PC-3 (cell line): ENCODE measurements at regions not wholly inside any gene's neighbourhood (a gene's known extent, or its start where the extent isn't known, plus 50 kb on each side); places are given as distances from the start of the nearest gene placed in this dataset.

ENCODE experiments used
- ATAC-seq: fragments of 200-7000 bp; cut with Tn5 transposase; 2 replicates; pipeline ENCODE4 v1.9.1; 2020; ENCODE audit warnings: mild to moderate bottlenecking, moderate library complexity
- BruUV-seq: library from RNA; stranded (reverse); fragments of 400-500 nt; replicated peaks from 2 replicates; lab custom pipeline; 2021; lab: Mats Ljungman, UMichigan
- CTCF ChIA-PET: fragments of 300-600 bp; sonication (Branson Sonifier 250); formaldehyde crosslinking; loops from one replicate; lab custom pipeline; 2022; ENCODE audit warnings: antibody characterized with exemption; lab: Charles Lee
- POLR2A ChIA-PET: fragments of 300-600 bp; sonication (Branson Sonifier 250); formaldehyde crosslinking; loops from one replicate; lab custom pipeline; 2022; ENCODE audit warnings: antibody characterized with exemption; ENCODE audit not compliant: unreplicated experiment; lab: Charles Lee
- DNase-seq: peaks from one replicate; pipeline ENCODE4 v3.0.0-alpha.2; 2015
- H2AFZ ChIP-seq: fragments of 300-600 bp; sonication (generic); 2 replicates; pipeline ENCODE4 v1.6.0; 2016; ENCODE audit warnings: antibody characterized with exemption, low read length
- H3F3A ChIP-seq: fragments of 300-600 bp; sonication (generic); one replicate; pipeline ENCODE4 v1.6.0; 2017; ENCODE audit warnings: antibody characterized with exemption, low read length, control low read depth, mild to moderate bottlenecking; ENCODE audit not compliant: unreplicated experiment
- H3K27ac ChIP-seq: fragments of 300-600 bp; sonication (generic); 2 replicates; pipeline ENCODE4 v1.5.1; 2016; ENCODE audit warnings: mild to moderate bottlenecking, low read length
- H3K27me3 ChIP-seq: fragments of 300-600 bp; sonication (generic); 2 replicates; pipeline ENCODE4 v1.6.1; 2016; ENCODE audit warnings: low read length, mixed read lengths
- H3K36me3 ChIP-seq: fragments of 300-600 bp; sonication (generic); 2 replicates; pipeline ENCODE4 v1.6.1; 2016; ENCODE audit warnings: low read depth, mixed run types, low read length, mixed read lengths
- H3K4me1 ChIP-seq: fragments of 300-600 bp; sonication (generic); 2 replicates; pipeline ENCODE4 v1.5.1; 2016; ENCODE audit warnings: low read length; ENCODE audit not compliant: insufficient read depth
- H3K4me2 ChIP-seq: fragments of 300-600 bp; sonication (generic); 2 replicates; pipeline ENCODE4 v1.6.0; 2016; ENCODE audit warnings: low read length
- H3K4me3 ChIP-seq: fragments of 300-600 bp; sonication (generic); 2 replicates; pipeline ENCODE4 v1.5.1; 2016; ENCODE audit warnings: mild to moderate bottlenecking, low read length, mixed read lengths
- H3K79me2 ChIP-seq: fragments of 300-600 bp; sonication (generic); 2 replicates; pipeline ENCODE4 v1.6.1; 2017; ENCODE audit warnings: low read length, mixed read lengths
- H3K9ac ChIP-seq: fragments of 300-600 bp; sonication (generic); 2 replicates; pipeline ENCODE4 v1.6.0; 2016; ENCODE audit warnings: mild to moderate bottlenecking, low read length
- H3K9me2 ChIP-seq: fragments of 300-600 bp; sonication (generic); replicated peaks from 2 replicates; pipeline ENCODE4 v1.6.1; 2016; ENCODE audit warnings: mixed run types, low read length, mixed read lengths
- H3K9me3 ChIP-seq: fragments of 300-600 bp; sonication (generic); 2 replicates; pipeline ENCODE4 v1.6.1; 2016; ENCODE audit warnings: low read length, mixed read lengths
- H4K20me1 ChIP-seq: fragments of 300-600 bp; sonication (generic); 2 replicates; pipeline ENCODE4 v1.6.1; 2016; ENCODE audit warnings: low read length, mixed read lengths
- CTCF ChIP-seq: fragments of 300-600 bp; sonication (generic); conservative IDR thresholded peaks from 2 replicates; pipeline ENCODE4 v1.5.1; 2017; ENCODE audit warnings: antibody characterized with exemption, low read depth, mild to moderate bottlenecking, low read length
- EZH2 ChIP-seq: fragments of 300-600 bp; sonication (generic); IDR thresholded peaks from one replicate; pipeline ENCODE4 v1.6.1; 2017; ENCODE audit warnings: antibody characterized with exemption, mild to moderate bottlenecking, low read length; ENCODE audit not compliant: unreplicated experiment
- EZH2phosphoT487 ChIP-seq: fragments of 300-600 bp; sonication (generic); IDR thresholded peaks from 2 replicates; pipeline ENCODE4 v1.6.1; 2018; ENCODE audit warnings: mild to moderate bottlenecking, antibody characterized with exemption, low read length, borderline replicate concordance
- intact Hi-C: fragments of 100-400 bp; cut with micrococcal nuclease; formaldehyde crosslinking; loops from 2 replicates; pipeline ENCODE4 v1.9.0; 2023

GRCh38 chr14:85222341-85222740 is 307.6 kb upstream of the FLRT2 start:
- no peak overlapping the region for H3K4me3 ChIP-seq

GRCh38 chr14:85223667-85224066 is 306.3 kb upstream of the FLRT2 start:
- H4K20me1 ChIP-seq = no peaks in the 10 kb centered on the region
- no peak for ATAC-seq

More at GRCh38 chr14:85222341-85222740, 307.6 kb upstream of the FLRT2 start:
- Histone ChIP-seq H4K20me1 (no peaks in the 10 kb centered on the region), H3K27me3 (no peaks in the 10 kb centered on the region), H3K4me2 (no peak overlapping the region), H3K79me2 (no peaks in the 10 kb centered on the region), H3K9me2 (no peaks in the 10 kb centered on the region), H3K27ac (no peak overlapping the region), H3K9me3 (no peaks in the 10 kb centered on the region), H2AFZ (no peak overlapping the region), H3K36me3 (no peaks in the 10 kb centered on the region), H3K9ac (no peak overlapping the region), H3F3A (no peaks in the 10 kb centered on the region), H3K4me1 (no peaks in the 10 kb centered on the region)
- no TSS peak for BruUV-seq
- ChIA-PET POLR2A (no interaction called here), CTCF (no interaction called here)
- DNase-seq (no peak), ATAC-seq (no peak)
- intact Hi-C loops = no loop called here
- no peak for TF ChIP-seq EZH2phosphoT487
- TF ChIP-seq CTCF = no peak
- no peak for TF ChIP-seq EZH2

GRCh38 chr14:85224241-85224640 is 305.7 kb upstream of the FLRT2 start:
- ChIA-PET CTCF (no interaction called here), POLR2A (no interaction called here)
- no peak overlapping the region for H3K9ac ChIP-seq
- intact Hi-C loops = no loop called here
- no peaks in the 10 kb centered on the region for H3K9me3 ChIP-seq
- H3K4me1 ChIP-seq = no peaks in the 10 kb centered on the region
- no peak overlapping the region for H3K4me3 ChIP-seq
- H3K4me2 ChIP-seq = no peak overlapping the region
- DNase-seq = no peak
- TF ChIP-seq EZH2 (no peak), CTCF (no peak), EZH2phosphoT487 (no peak)
- no peak overlapping the region for H2AFZ ChIP-seq
- H4K20me1 ChIP-seq = no peaks in the 10 kb centered on the region
- no peaks in the 10 kb centered on the region for H3K79me2 ChIP-seq
- H3K9me2 ChIP-seq = no peaks in the 10 kb centered on the region
- no peaks in the 10 kb centered on the region for H3K36me3 ChIP-seq
- no peak for ATAC-seq
- H3K27me3 ChIP-seq = no peaks in the 10 kb centered on the region
- H3F3A ChIP-seq = no peaks in the 10 kb centered on the region
- BruUV-seq = no TSS peak
- H3K27ac ChIP-seq = no peak overlapping the region

More at GRCh38 chr14:85223667-85224066, 306.3 kb upstream of the FLRT2 start:
- CTCF ChIA-PET = no interaction called here
- POLR2A ChIA-PET = no interaction called here
- no TSS peak for BruUV-seq
- no peak for DNase-seq
- Histone ChIP-seq H2AFZ (no peak overlapping the region), H3K27me3 (no peaks in the 10 kb centered on the region), H3K79me2 (no peaks in the 10 kb centered on the region), H3K9ac (no peak overlapping the region), H3F3A (no peaks in the 10 kb centered on the region), H3K9me3 (no peaks in the 10 kb centered on the region), H3K9me2 (no peaks in the 10 kb centered on the region), H3K27ac (no peak overlapping the region), H3K36me3 (no peaks in the 10 kb centered on the region), H3K4me3 (no peak overlapping the region), H3K4me1 (no peaks in the 10 kb centered on the region), H3K4me2 (no peak overlapping the region)
- TF ChIP-seq EZH2phosphoT487 = no peak
- TF ChIP-seq EZH2 = no peak
- no peak for TF ChIP-seq CTCF
- intact Hi-C loops = no loop called here
